Testis (tissue), 2 donors: ENCODE measurements at regions not wholly inside any gene's neighbourhood (a gene's known extent, or its start where the extent isn't known, plus 50 kb on each side); places are given as distances from the start of the nearest gene placed in this dataset.

Source experiments
- CTCF ChIP-seq, 3 experiments: fragments of 450-650 bp in 2 of 3; fragments of 200-600 bp in 1 of 3; sonication (generic) in 1 of 3; IDR thresholded peaks; one replicate each; pipeline ENCODE4 v1.5.1; 2016 to 2019; ENCODE audit warnings: antibody characterized with exemption in 3 of 3, mild to moderate bottlenecking in 2 of 3, moderate library complexity in 1 of 3
- POLR2A ChIP-seq: fragments of 450-650 bp; IDR thresholded peaks from one replicate; pipeline ENCODE4 v1.6.1; 2017; ENCODE audit warnings: antibody characterized with exemption, mild to moderate bottlenecking, moderate library complexity

GRCh38 chr13:50522506-50522905, 321.0 kb downstream of the DLEU7 start:
- TF ChIP-seq CTCF (IDR thresholded peaks at IDR 0.05): no peak
- no peak for TF ChIP-seq POLR2A
